Esophagus squamous epithelium (tissue), 5 donors: ENCODE measurements at regions not wholly inside any gene's neighbourhood (a gene's known extent, or its start where the extent isn't known, plus 50 kb on each side); places are given as distances from the start of the nearest gene placed in this dataset.
"Not testable (repeated sequence)": the region's sequence is repeated elsewhere in the genome, so short reads cannot be mapped to it uniquely, and the experiment has no call there.

Source experiments
- DNase-seq: peaks from one replicate; lab custom pipeline; 2025; lab: John Stamatoyannopoulos, UW
- H3K27ac ChIP-seq, 4 donors: fragments of 200-600 bp; sonication (generic); one replicate each; pipeline ENCODE4 v1.5.1; 2016 to 2019; ENCODE audit warnings: mild to moderate bottlenecking in 1 of 4
- H3K27me3 ChIP-seq, 4 donors: fragments of 200-600 bp; sonication (generic); 1 replicate in 3 of 4; 2 replicates in 1 of 4; pipeline versions ENCODE4 v1.5.1 to v1.6.0; 2017 to 2021; ENCODE audit warnings: antibody characterized with exemption in 1 of 4
- H3K36me3 ChIP-seq, 3 donors: fragments of 200-600 bp; sonication (generic); one replicate each; pipeline ENCODE4 v1.5.1; 2016 to 2019
- H3K4me1 ChIP-seq, 3 donors: fragments of 200-600 bp; sonication (generic); one replicate each; pipeline ENCODE4 v1.5.1; 2017 to 2019
- H3K4me3 ChIP-seq, 4 donors: fragments of 200-600 bp; sonication (generic); 1 replicate in 3 of 4; 2 replicates in 1 of 4; pipeline ENCODE4 v1.5.1; 2016 to 2019; ENCODE audit warnings: mild to moderate bottlenecking in 2 of 4, moderate library complexity in 1 of 4
- H3K9me3 ChIP-seq, 3 donors: fragments of 200-600 bp; sonication (generic); one replicate each; pipeline ENCODE4 v1.5.1; 2016 to 2019
- CTCF ChIP-seq, 6 experiments: fragments of 450-650 bp in 4 of 6; fragments of 200-600 bp in 2 of 6; sonication (generic) in 2 of 6; IDR thresholded peaks; one replicate each; pipeline ENCODE4 v1.5.1; 2016 to 2019; ENCODE audit warnings: antibody characterized with exemption in 6 of 6, mild to moderate bottlenecking in 4 of 6, moderate library complexity in 4 of 6
- POLR2A ChIP-seq, 4 donors: fragments of 450-650 bp; IDR thresholded peaks; one replicate each; pipeline ENCODE4 v1.6.1; 2017; ENCODE audit warnings: antibody characterized with exemption in 4 of 4, mild to moderate bottlenecking in 4 of 4, moderate library complexity in 3 of 4
- WGBS, 2 donors: methylation state at CpG; one replicate each; pipeline ENCODE4 v1.1.5; 2018; 5-methylcytosine and 5-hydroxymethylcytosine counted together
- intact Hi-C: fragments of 100-400 bp; cut with DNase I; formaldehyde crosslinking; loops from one replicate; pipeline ENCODE4 v1.15.0; 2022
- donor health status: DM: yes; HTN: yes; CAD: no.

- no peak for DNase-seq
- H3K4me3 ChIP-seq = no peak overlapping the region
- H3K36me3 ChIP-seq = no peaks in the 10 kb centered on the region
- intact Hi-C loops = no loop called here
- TF ChIP-seq POLR2A (IDR thresholded peaks at IDR 0.05) (no peak), CTCF (IDR thresholded peaks at IDR 0.05) (no peak)
- no peaks in the 10 kb centered on the region for H3K9me3 ChIP-seq
- H3K27me3 ChIP-seq = peaks cover 0 to 44% (median 0%) of the 10 kb centered on the region in 4 donors
- no peak overlapping the region for H3K27ac ChIP-seq
- 38 to 43% methylated on average over 3 of the region's 3 CpGs for WGBS, 2 donors
- no peaks in the 10 kb centered on the region for H3K4me1 ChIP-seq
Observed at GRCh38 chr3:10655105-10655504, 149.7 kb upstream of the ATP2B2 start.

DNA sequence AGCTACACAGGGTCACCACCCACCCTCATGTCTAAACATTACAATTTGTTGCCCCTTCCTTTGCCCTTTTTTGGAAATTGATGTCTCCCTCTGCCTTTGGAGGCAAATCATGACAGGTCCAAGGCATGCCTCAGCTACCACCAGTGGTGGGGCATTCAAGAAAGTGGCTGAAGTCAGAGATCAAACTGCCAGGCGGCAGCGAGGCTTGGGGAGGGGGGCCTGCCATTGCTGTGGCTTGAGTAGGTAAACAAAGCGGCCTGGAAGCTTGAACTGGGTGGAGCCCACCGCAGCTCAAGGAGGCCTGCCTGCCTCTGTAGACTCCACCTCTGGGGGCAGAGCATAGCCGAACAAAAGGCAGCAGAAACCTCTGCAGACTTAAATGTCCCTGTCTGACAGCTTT is 152.0 kb upstream of the ATP2B2 start:
- intact Hi-C loops, H3K4me3 ChIP-seq, DNase-seq, H3K27ac ChIP-seq, H3K4me1 ChIP-seq, H3K36me3 ChIP-seq, H3K9me3 ChIP-seq: not testable (repeated sequence)
- peaks cover 0 to 30% (median 0%) of the 10 kb centered on the region in 4 donors for H3K27me3 ChIP-seq
- no CpG with 5 or more reads among the region's 5 CpGs for WGBS, 2 donors

GRCh38 chr3:10665592-10665991 is 150.4 kb upstream of the SLC6A11 start:
- DNase-seq = no peak
- no peak for TF ChIP-seq CTCF (IDR thresholded peaks at IDR 0.05)
- no peak for TF ChIP-seq POLR2A (IDR thresholded peaks at IDR 0.05)
- H3K4me1 ChIP-seq = no peaks in the 10 kb centered on the region
- no peaks in the 10 kb centered on the region for H3K9me3 ChIP-seq
- peaks cover 0 to 64% (median 0%) of the 10 kb centered on the region in 4 donors for H3K27me3 ChIP-seq
- intact Hi-C loops = no loop called here
- H3K4me3 ChIP-seq = no peak overlapping the region
- WGBS, 2 donors = 17% methylated on average over 1 of the region's 1 CpG; no CpG with 5 or more reads in 1 of the 2 donors
- H3K36me3 ChIP-seq = no peaks in the 10 kb centered on the region
- H3K27ac ChIP-seq = no peak overlapping the region

DNA sequence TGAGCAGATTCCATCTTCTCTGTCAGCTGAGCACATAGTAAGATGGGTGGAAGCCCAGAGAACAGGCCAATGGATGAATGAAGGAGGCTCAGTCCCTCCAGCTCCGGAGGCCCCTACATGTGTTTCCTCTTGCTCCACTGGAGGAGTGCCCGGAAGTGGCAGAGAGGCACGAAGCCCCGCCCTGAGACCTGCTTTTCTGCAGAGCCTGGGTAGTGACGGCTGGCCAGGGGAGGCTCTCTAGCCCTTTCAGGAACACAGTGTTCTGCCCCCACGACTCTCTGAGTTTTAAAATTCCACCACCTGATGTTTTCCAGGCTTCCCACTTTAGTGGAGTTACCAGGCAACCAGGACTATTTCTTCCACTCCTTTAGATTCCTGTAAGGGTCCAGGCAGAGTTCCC is 149.4 kb upstream of the SLC6A11 start:
- Histone ChIP-seq H3K36me3 (no peaks in the 10 kb centered on the region), H3K4me1 (no peaks in the 10 kb centered on the region), H3K9me3 (no peaks in the 10 kb centered on the region), H3K27ac (no peak overlapping the region), H3K27me3 (peaks cover 0 to 69% (median 0%) of the 10 kb centered on the region in 4 donors), H3K4me3 (no peak overlapping the region)
- WGBS, 2 donors = 10% methylated on average over 4 of the region's 6 CpGs; no CpG with 5 or more reads in 1 of the 2 donors
- no peak for DNase-seq
- intact Hi-C loops = no loop called here
- TF ChIP-seq CTCF (IDR thresholded peaks at IDR 0.05) (no peak), POLR2A (IDR thresholded peaks at IDR 0.05) (no peak)

- H3K4me3 ChIP-seq = no peak overlapping the region
- DNase-seq = no peak
- no peaks in the 10 kb centered on the region for H3K9me3 ChIP-seq
- H3K27ac ChIP-seq = no peak overlapping the region
- peaks cover 0 to 69% (median 0%) of the 10 kb centered on the region in 4 donors for H3K27me3 ChIP-seq
- H3K4me1 ChIP-seq = no peaks in the 10 kb centered on the region
- no peaks in the 10 kb centered on the region for H3K36me3 ChIP-seq
- no peak for TF ChIP-seq CTCF (IDR thresholded peaks at IDR 0.05)
- TF ChIP-seq POLR2A (IDR thresholded peaks at IDR 0.05) = no peak
- 40 to 55% methylated on average over 2 of the region's 8 CpGs for WGBS, 2 donors
- intact Hi-C loops = no loop called here
Observed at GRCh38 chr3:10667269-10667668, 148.8 kb upstream of the SLC6A11 start.
